Tibial nerve (tissue), 3 donors: ENCODE measurements at regions not wholly inside any gene's neighbourhood (a gene's known extent, or its start where the extent isn't known, plus 50 kb on each side); places are given as distances from the start of the nearest gene placed in this dataset.

Experiments used
- CTCF ChIP-seq, 5 experiments: fragments of 200-600 bp in 3 of 5; fragments of 450-650 bp in 2 of 5; sonication (generic) in 3 of 5; IDR thresholded peaks; one replicate each; pipeline ENCODE4 v1.5.1; 2016 to 2019; ENCODE audit warnings: antibody characterized with exemption in 5 of 5, mild to moderate bottlenecking in 3 of 5, moderate library complexity in 2 of 5
- POLR2A ChIP-seq, 2 donors: fragments of 450-650 bp; IDR thresholded peaks; one replicate each; pipeline ENCODE4 v1.6.1; 2017; ENCODE audit warnings: antibody characterized with exemption in 2 of 2, mild to moderate bottlenecking in 2 of 2, moderate library complexity in 2 of 2

GRCh38 chr1:201762381-201762780, 66.6 kb upstream of the IPO9 start:
- TF ChIP-seq CTCF (IDR thresholded peaks at IDR 0.05) (no peak), POLR2A (IDR thresholded peaks at IDR 0.05) (no peak)
